ENCODE measurements at regions not wholly inside any gene's neighbourhood (a gene's known extent, or its start where the extent isn't known, plus 50 kb on each side); places are given as distances from the start of the nearest gene placed in this dataset.

DNA sequence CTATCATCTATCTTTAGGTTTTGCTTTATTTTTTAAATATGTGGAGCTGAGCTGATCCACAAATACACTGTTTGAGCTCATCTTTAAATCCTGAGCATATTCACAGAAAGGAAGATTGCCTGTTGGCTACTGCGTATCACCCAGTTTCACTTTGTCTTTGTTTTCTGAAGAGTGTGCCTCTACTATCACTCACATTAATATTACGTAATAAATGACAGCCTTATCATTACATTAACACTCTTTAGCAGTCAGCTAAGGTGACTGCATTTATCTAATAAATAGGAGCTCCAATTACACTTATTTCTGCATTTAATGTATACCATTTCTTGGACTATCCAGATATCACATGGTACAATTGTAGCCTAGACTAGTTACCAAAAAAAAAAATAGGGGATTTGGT, 511.7 kb downstream of the NR2F1-AS1 start:
- peaks cover 15% of the 10 kb centered on the region for H3K4me1 ChIP-seq (ENCODE audit: low read length)
- H3K9ac ChIP-seq (ENCODE audit: low read length) = no peak overlapping the region
- H3K27me3 ChIP-seq (ENCODE audit: low read depth, low read length) = no peaks in the 10 kb centered on the region
- TF ChIP-seq EZH2phosphoT487 (IDR thresholded peaks at IDR 0.05; ENCODE audit: low read depth) = no peak
- TF ChIP-seq, protein P1, sequence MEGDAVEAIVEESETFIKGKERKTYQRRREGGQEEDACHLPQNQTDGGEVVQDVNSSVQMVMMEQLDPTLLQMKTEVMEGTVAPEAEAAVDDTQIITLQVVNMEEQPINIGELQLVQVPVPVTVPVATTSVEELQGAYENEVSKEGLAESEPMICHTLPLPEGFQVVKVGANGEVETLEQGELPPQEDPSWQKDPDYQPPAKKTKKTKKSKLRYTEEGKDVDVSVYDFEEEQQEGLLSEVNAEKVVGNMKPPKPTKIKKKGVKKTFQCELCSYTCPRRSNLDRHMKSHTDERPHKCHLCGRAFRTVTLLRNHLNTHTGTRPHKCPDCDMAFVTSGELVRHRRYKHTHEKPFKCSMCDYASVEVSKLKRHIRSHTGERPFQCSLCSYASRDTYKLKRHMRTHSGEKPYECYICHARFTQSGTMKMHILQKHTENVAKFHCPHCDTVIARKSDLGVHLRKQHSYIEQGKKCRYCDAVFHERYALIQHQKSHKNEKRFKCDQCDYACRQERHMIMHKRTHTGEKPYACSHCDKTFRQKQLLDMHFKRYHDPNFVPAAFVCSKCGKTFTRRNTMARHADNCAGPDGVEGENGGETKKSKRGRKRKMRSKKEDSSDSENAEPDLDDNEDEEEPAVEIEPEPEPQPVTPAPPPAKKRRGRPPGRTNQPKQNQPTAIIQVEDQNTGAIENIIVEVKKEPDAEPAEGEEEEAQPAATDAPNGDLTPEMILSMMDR (IDR thresholded peaks at IDR 0.05; ENCODE audit: low read depth, low read length) = no peak
- H3K9me3 ChIP-seq (ENCODE audit: insufficient read depth, low read length) = no peaks in the 10 kb centered on the region
- no peak overlapping the region for H2AFZ ChIP-seq (ENCODE audit: low read depth, low read length)
- H3K27ac ChIP-seq (ENCODE audit: low read length) = no peak overlapping the region
- no peaks in the 10 kb centered on the region for H3K36me3 ChIP-seq (replicated peaks; ENCODE audit: low read depth, low read length)
- no peak overlapping the region for H3K4me2 ChIP-seq (ENCODE audit: low read length)
- H3K4me3 ChIP-seq (ENCODE audit: low read length) = no peak overlapping the region
- H3K79me2 ChIP-seq (ENCODE audit: low read length) = no peaks in the 10 kb centered on the region
- no peaks in the 10 kb centered on the region for H4K20me1 ChIP-seq (ENCODE audit: insufficient read depth, low read length)

DNA sequence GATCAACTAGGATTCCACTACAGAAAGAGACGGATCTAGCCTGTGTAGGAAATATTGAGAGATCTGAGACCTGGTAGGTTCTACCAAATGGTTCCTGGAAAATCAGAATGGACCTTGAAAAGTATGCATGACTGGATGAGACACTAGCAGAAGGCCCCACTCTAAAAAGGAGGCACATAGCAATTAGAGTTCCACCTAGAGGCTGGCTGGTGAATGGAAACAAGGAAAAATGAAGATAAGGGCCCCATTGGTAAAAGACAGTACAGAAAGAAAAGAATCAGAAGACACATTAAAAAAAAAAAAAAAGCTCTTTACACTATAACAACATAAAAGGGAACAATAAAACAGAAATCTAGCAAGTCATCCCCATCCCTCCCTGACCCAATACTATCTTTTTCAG, 518.5 kb downstream of the NR2F1-AS1 start:
- Histone ChIP-seq H2AFZ (ENCODE audit: low read depth, low read length) (no peak overlapping the region), H4K20me1 (ENCODE audit: insufficient read depth, low read length) (no peaks in the 10 kb centered on the region), H3K4me3 (ENCODE audit: low read length) (no peak overlapping the region), H3K4me1 (ENCODE audit: low read length) (no peaks in the 10 kb centered on the region), H3K9me3 (ENCODE audit: insufficient read depth, low read length) (no peaks in the 10 kb centered on the region), H3K27me3 (ENCODE audit: low read depth, low read length) (no peaks in the 10 kb centered on the region), H3K9ac (ENCODE audit: low read length) (no peak overlapping the region), H3K79me2 (ENCODE audit: low read length) (no peaks in the 10 kb centered on the region), H3K36me3 (replicated peaks; ENCODE audit: low read depth, low read length) (no peaks in the 10 kb centered on the region), H3K4me2 (ENCODE audit: low read length) (no peak overlapping the region), H3K27ac (ENCODE audit: low read length) (no peak overlapping the region)
- TF ChIP-seq, protein P1 (IDR thresholded peaks at IDR 0.05; ENCODE audit: low read depth, low read length) = peak; percentile 45
- no peak for TF ChIP-seq EZH2phosphoT487 (IDR thresholded peaks at IDR 0.05; ENCODE audit: low read depth)

GRCh38 chr5:93058309-93058708, 522.7 kb downstream of the NR2F1-AS1 start:
- Histone ChIP-seq H3K79me2 (ENCODE audit: low read length) (no peaks in the 10 kb centered on the region), H3K4me3 (ENCODE audit: low read length) (no peak overlapping the region), H3K9me3 (ENCODE audit: insufficient read depth, low read length) (no peaks in the 10 kb centered on the region), H3K27ac (ENCODE audit: low read length) (no peak overlapping the region), H3K27me3 (ENCODE audit: low read depth, low read length) (no peaks in the 10 kb centered on the region), H3K4me1 (ENCODE audit: low read length) (no peaks in the 10 kb centered on the region), H3K9ac (ENCODE audit: low read length) (no peak overlapping the region), H3K36me3 (replicated peaks; ENCODE audit: low read depth, low read length) (no peaks in the 10 kb centered on the region), H2AFZ (ENCODE audit: low read depth, low read length) (no peak overlapping the region), H4K20me1 (ENCODE audit: insufficient read depth, low read length) (no peaks in the 10 kb centered on the region), H3K4me2 (ENCODE audit: low read length) (no peak overlapping the region)
- TF ChIP-seq, protein P1 (IDR thresholded peaks at IDR 0.05; ENCODE audit: low read depth, low read length) = no peak

DNA sequence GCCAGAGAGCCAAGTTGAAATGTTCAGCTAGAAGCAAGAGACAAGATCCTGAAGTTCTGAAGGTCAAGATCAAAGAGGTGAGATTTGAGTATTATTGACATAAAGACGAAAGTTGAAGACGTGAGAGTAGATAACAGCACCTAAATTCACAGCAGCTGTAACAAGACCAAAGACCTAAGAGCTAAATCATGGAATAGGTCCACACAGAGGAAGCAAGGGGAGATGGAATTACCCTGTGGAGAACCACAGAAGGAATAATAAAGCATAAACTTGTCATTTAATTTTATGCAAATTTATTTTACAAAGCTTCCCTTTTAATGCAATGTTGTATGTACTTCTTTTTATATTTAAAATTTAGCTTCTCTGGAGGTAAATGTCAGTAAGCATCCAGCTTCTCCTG, 523.7 kb downstream of the NR2F1-AS1 start:
- Histone ChIP-seq H2AFZ (ENCODE audit: low read depth, low read length) (no peak overlapping the region), H3K36me3 (replicated peaks; ENCODE audit: low read depth, low read length) (no peaks in the 10 kb centered on the region), H3K9me3 (ENCODE audit: insufficient read depth, low read length) (no peaks in the 10 kb centered on the region), H3K4me3 (ENCODE audit: low read length) (no peak overlapping the region), H3K79me2 (ENCODE audit: low read length) (no peaks in the 10 kb centered on the region), H3K27me3 (ENCODE audit: low read depth, low read length) (no peaks in the 10 kb centered on the region), H3K9ac (ENCODE audit: low read length) (no peak overlapping the region), H3K4me1 (ENCODE audit: low read length) (no peaks in the 10 kb centered on the region), H4K20me1 (ENCODE audit: insufficient read depth, low read length) (no peaks in the 10 kb centered on the region), H3K4me2 (ENCODE audit: low read length) (no peak overlapping the region), H3K27ac (ENCODE audit: low read length) (no peak overlapping the region)
- TF ChIP-seq, protein P1 (IDR thresholded peaks at IDR 0.05; ENCODE audit: low read depth, low read length) = no peak
- TF ChIP-seq EZH2phosphoT487 (IDR thresholded peaks at IDR 0.05; ENCODE audit: low read depth) = no peak

Data from OCI-LY3 (cell line).